ENCODE measurements at regions not wholly inside any gene's neighbourhood (a gene's known extent, or its start where the extent isn't known, plus 50 kb on each side); places are given as distances from the start of the nearest gene placed in this dataset.
A peak's percentile ranks its signal among the peaks of the same experiment; 100 is the strongest.

DNA sequence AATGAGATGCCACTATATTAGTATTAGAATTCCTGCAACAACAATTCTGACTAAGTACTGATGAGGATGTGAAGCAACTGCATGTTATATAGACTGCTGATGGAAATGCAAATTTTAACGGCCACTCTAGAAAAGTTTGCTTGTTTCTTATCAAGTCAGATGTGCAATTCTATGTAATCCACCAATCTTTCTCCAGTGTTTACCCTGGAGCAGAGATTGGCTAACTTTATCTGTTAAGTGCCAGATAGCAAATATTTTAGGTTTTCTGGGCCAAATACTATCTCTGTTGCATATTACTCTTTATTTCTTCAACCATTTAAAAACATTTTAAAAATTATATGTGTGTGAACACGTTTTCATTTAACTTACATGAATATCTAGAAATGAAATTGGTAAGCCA lies 586.9 kb downstream of the FAM181B start:
- H3K4me3 ChIP-seq (ENCODE audit: low read length), result no peak overlapping the region
- no peak overlapping the region for H3K27ac Mint-ChIP-seq
- no peaks in the 10 kb centered on the region for H3K27me3 ChIP-seq (ENCODE audit: control insufficient read depth, insufficient read depth, low read length, poor library complexity, severe bottlenecking)
- H3K4me1 Mint-ChIP-seq, result peaks cover 3% of the 10 kb centered on the region
- WGBS, 2 experiments (ENCODE audit: insufficient coverage in 1 of 2, insufficient read length in 1 of 2), result 89 to 90% methylated on average over 1 of the region's 2 CpGs
- H3K36me3 Mint-ChIP-seq (ENCODE audit: low read depth), result no peaks in the 10 kb centered on the region
- no peak overlapping the region for H3K27ac ChIP-seq (ENCODE audit: low read depth, low read length)
- H3K9me3 Mint-ChIP-seq, result no peaks in the 10 kb centered on the region
- TF ChIP-seq, protein P1, sequence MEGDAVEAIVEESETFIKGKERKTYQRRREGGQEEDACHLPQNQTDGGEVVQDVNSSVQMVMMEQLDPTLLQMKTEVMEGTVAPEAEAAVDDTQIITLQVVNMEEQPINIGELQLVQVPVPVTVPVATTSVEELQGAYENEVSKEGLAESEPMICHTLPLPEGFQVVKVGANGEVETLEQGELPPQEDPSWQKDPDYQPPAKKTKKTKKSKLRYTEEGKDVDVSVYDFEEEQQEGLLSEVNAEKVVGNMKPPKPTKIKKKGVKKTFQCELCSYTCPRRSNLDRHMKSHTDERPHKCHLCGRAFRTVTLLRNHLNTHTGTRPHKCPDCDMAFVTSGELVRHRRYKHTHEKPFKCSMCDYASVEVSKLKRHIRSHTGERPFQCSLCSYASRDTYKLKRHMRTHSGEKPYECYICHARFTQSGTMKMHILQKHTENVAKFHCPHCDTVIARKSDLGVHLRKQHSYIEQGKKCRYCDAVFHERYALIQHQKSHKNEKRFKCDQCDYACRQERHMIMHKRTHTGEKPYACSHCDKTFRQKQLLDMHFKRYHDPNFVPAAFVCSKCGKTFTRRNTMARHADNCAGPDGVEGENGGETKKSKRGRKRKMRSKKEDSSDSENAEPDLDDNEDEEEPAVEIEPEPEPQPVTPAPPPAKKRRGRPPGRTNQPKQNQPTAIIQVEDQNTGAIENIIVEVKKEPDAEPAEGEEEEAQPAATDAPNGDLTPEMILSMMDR (conservative IDR thresholded peaks at IDR 0.05), result no peak
- DNase-seq, result no peak
- no peaks in the 10 kb centered on the region for H3K9me3 ChIP-seq (ENCODE audit: control insufficient read depth, low read length)
- no peak overlapping the region for H3K4me3 Mint-ChIP-seq
- no peak overlapping the region for H3K9ac ChIP-seq (ENCODE audit: extremely low read depth, low read length, poor library complexity, severe bottlenecking)
- no peaks in the 10 kb centered on the region for H3K36me3 ChIP-seq (ENCODE audit: control insufficient read depth, insufficient read depth, low read length)
- H3K4me1 ChIP-seq (ENCODE audit: control insufficient read depth, insufficient read depth, low read length), result no peaks in the 10 kb centered on the region
- H3K27me3 Mint-ChIP-seq (ENCODE audit: insufficient read depth), result no peaks in the 10 kb centered on the region

GRCh38 chr11:82118946-82119345 lies 614.7 kb downstream of the FAM181B start:
- TF ChIP-seq, protein P1 (conservative IDR thresholded peaks at IDR 0.05), result no peak
- peaks cover 11% of the 10 kb centered on the region for H3K27me3 Mint-ChIP-seq (ENCODE audit: insufficient read depth)

DNA sequence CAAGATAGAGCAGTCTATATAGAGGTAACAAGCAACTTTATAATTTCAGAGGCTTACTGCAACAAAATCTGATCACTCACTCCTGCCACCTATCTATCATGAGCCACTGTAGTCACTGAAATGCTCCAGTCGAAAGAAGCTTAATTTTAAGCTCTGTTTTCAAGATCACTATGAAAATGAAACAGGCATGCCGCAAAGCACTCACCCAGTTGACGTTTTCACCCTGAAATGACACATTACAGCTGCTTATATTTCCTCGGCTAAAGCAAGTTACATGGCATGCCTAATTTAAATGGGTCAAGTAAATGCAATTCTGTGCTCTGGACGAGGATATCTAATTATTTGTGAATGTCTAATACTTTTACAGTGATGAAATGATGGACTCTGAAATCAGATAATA lies 616.3 kb downstream of the FAM181B start:
- Mint-ChIP-seq H3K27me3 (ENCODE audit: insufficient read depth) (peaks cover 8% of the 10 kb centered on the region), H3K27ac (no peak overlapping the region), H3K4me3 (no peak overlapping the region), H3K4me1 (peaks cover 18% of the 10 kb centered on the region), H3K9me3 (no peaks in the 10 kb centered on the region), H3K36me3 (ENCODE audit: low read depth) (no peaks in the 10 kb centered on the region)
- 88 to 100% methylated on average over 2 to 5 of the region's 5 CpGs for WGBS, 2 experiments (ENCODE audit: insufficient coverage in 1 of 2, insufficient read length in 1 of 2)
- no peaks in the 10 kb centered on the region for H3K9me3 ChIP-seq (ENCODE audit: control insufficient read depth, low read length)
- H3K27me3 ChIP-seq (ENCODE audit: control insufficient read depth, insufficient read depth, low read length, poor library complexity, severe bottlenecking), result no peaks in the 10 kb centered on the region
- TF ChIP-seq, protein P1 (conservative IDR thresholded peaks at IDR 0.05), result peak; percentile 45
- no peak overlapping the region for H3K27ac ChIP-seq (ENCODE audit: low read depth, low read length)
- H3K4me1 ChIP-seq (ENCODE audit: control insufficient read depth, insufficient read depth, low read length), result no peaks in the 10 kb centered on the region
- H3K36me3 ChIP-seq (ENCODE audit: control insufficient read depth, insufficient read depth, low read length), result no peaks in the 10 kb centered on the region
- H3K9ac ChIP-seq (ENCODE audit: extremely low read depth, low read length, poor library complexity, severe bottlenecking), result no peak overlapping the region
- H3K4me3 ChIP-seq (ENCODE audit: low read length), result no peak overlapping the region
- DNase-seq, result no peak

More at GRCh38 chr11:82118946-82119345, 614.7 kb downstream of the FAM181B start:
- Histone ChIP-seq H3K4me3 (ENCODE audit: low read length) (no peak overlapping the region), H3K36me3 (ENCODE audit: control insufficient read depth, insufficient read depth, low read length) (no peaks in the 10 kb centered on the region), H3K9ac (ENCODE audit: extremely low read depth, low read length, poor library complexity, severe bottlenecking) (no peak overlapping the region), H3K4me1 (ENCODE audit: control insufficient read depth, insufficient read depth, low read length) (no peaks in the 10 kb centered on the region), H3K9me3 (ENCODE audit: control insufficient read depth, low read length) (no peaks in the 10 kb centered on the region), H3K27me3 (ENCODE audit: control insufficient read depth, insufficient read depth, low read length, poor library complexity, severe bottlenecking) (no peaks in the 10 kb centered on the region), H3K27ac (ENCODE audit: low read depth, low read length) (no peak overlapping the region)
- Mint-ChIP-seq H3K27ac (no peak overlapping the region), H3K4me3 (no peak overlapping the region), H3K36me3 (ENCODE audit: low read depth) (no peaks in the 10 kb centered on the region), H3K4me1 (peaks cover 18% of the 10 kb centered on the region), H3K9me3 (no peaks in the 10 kb centered on the region)
- 67 to 85% methylated on average over 1 to 4 of the region's 5 CpGs for WGBS, 2 experiments (ENCODE audit: insufficient coverage in 1 of 2, insufficient read length in 1 of 2)
- no peak for DNase-seq

Data from endodermal cell (in vitro differentiated cells).